WERI-Rb-1 (cell line): ENCODE measurements at regions not wholly inside any gene's neighbourhood (a gene's known extent, or its start where the extent isn't known, plus 50 kb on each side); places are given as distances from the start of the nearest gene placed in this dataset.

Experiments used
- DNase-seq: peaks from one replicate; pipeline ENCODE4 v3.0.0-alpha.2; 2020
- H3K27ac ChIP-seq: fragments of 250-450 bp; sonication (Bioruptor Pico); 2 replicates; pipeline ENCODE4 v1.5.1; 2020; ENCODE audit warnings: mild to moderate bottlenecking, moderate library complexity
- H3K27me3 ChIP-seq: fragments of 250-450 bp; sonication (Bioruptor Pico); 2 replicates; pipeline ENCODE4 v1.5.1; 2021; ENCODE audit warnings: mild to moderate bottlenecking, low read depth, moderate library complexity; ENCODE audit not compliant: insufficient read depth, severe bottlenecking
- H3K36me3 ChIP-seq: fragments of 250-450 bp; sonication (Bioruptor Pico); 2 replicates; pipeline ENCODE4 v1.5.1; 2020; ENCODE audit warnings: mild to moderate bottlenecking, moderate library complexity
- H3K4me3 ChIP-seq: 2 replicates; pipeline ENCODE4 v1.5.1; 2011; ENCODE audit warnings: low read depth, mild to moderate bottlenecking, control low read depth, low read length
- H3K9me3 ChIP-seq: fragments of 250-450 bp; sonication (Bioruptor Pico); 2 replicates; pipeline ENCODE4 v1.5.1; 2021; ENCODE audit warnings: mild to moderate bottlenecking, moderate library complexity; ENCODE audit not compliant: severe bottlenecking
- TF ChIP-seq, protein P1 (sequence below): IDR thresholded peaks from 2 replicates; pipeline ENCODE4 v1.5.1; 2011; ENCODE audit warnings: low read depth, mild to moderate bottlenecking, control low read depth, inconsistent platforms, low read length

DNA sequence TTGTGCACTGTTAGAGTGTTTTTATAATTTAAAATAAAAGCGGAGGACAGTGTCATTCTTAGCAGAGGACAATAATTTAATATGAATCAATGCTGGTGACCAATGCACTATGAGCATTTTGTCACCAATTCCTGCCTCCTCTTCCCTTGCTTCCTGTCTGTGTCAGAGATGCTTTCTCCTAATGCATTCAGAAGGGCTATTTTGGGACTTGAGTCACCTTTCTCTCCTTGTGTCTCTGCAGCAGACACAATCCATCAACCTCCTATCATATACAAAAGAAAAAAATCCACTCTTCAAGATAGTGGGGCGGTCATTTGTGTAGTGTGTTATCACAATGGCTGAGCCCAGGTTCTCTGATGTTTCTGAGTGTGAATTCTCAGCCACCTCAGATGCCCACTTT, 191.9 kb upstream of the VEPH1 start:
- Histone ChIP-seq H3K27ac (no peak overlapping the region), H3K27me3 (no peaks in the 10 kb centered on the region), H3K9me3 (no peaks in the 10 kb centered on the region), H3K4me3 (no peak overlapping the region), H3K36me3 (no peaks in the 10 kb centered on the region)
- DNase-seq: no peak
- TF ChIP-seq, protein P1, sequence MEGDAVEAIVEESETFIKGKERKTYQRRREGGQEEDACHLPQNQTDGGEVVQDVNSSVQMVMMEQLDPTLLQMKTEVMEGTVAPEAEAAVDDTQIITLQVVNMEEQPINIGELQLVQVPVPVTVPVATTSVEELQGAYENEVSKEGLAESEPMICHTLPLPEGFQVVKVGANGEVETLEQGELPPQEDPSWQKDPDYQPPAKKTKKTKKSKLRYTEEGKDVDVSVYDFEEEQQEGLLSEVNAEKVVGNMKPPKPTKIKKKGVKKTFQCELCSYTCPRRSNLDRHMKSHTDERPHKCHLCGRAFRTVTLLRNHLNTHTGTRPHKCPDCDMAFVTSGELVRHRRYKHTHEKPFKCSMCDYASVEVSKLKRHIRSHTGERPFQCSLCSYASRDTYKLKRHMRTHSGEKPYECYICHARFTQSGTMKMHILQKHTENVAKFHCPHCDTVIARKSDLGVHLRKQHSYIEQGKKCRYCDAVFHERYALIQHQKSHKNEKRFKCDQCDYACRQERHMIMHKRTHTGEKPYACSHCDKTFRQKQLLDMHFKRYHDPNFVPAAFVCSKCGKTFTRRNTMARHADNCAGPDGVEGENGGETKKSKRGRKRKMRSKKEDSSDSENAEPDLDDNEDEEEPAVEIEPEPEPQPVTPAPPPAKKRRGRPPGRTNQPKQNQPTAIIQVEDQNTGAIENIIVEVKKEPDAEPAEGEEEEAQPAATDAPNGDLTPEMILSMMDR: no peak

DNA sequence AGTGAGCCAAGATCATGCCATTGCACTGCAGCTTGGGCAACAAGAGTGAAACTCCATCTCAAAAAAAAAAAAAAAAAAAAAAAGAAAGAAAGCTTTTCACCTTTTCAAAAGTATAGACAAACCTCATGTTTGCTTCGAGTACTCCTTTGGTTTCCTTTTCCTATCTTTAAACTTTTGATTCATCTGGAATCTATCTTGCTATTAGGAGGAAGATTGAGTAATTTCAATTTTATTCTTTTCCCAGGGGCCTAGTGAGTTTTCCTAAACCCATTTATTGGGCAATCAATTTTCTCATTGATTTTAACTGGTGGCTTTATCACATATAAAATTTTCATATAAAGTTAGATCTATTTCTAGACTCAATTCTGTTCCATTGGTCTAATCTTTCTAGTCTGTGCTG, 190.5 kb upstream of the VEPH1 start:
- H3K4me3 ChIP-seq: no peak overlapping the region

DNA sequence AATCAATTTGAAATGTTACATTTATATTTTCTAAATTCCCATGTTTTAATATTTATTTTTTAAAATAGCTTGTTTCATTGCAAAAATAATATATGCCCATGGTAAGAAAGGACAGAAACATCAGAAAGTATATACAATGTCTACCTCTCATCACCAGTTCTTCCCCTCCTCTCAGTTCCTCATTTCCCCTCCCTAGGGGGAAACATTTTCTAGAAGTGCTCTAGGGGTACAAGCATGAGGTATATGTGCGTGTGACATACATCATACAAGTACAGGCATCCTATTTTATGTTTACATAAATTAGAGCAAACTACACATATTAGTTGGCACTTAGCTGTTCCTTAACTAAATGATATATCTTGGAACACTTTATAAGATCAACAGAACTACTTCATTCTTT, 189.3 kb upstream of the VEPH1 start:
- DNase-seq: no peak
- TF ChIP-seq, protein P1: no peak
- Histone ChIP-seq H3K9me3 (no peaks in the 10 kb centered on the region), H3K27ac (no peak overlapping the region), H3K27me3 (no peaks in the 10 kb centered on the region), H3K36me3 (no peaks in the 10 kb centered on the region), H3K4me3 (no peak overlapping the region)

More for the DNA sequence above, 190.5 kb upstream of the VEPH1 start:
- H3K27ac ChIP-seq: no peak overlapping the region
- no peak for DNase-seq
- H3K9me3 ChIP-seq: no peaks in the 10 kb centered on the region
- TF ChIP-seq, protein P1: no peak
- H3K27me3 ChIP-seq: no peaks in the 10 kb centered on the region
- H3K36me3 ChIP-seq: no peaks in the 10 kb centered on the region

DNA sequence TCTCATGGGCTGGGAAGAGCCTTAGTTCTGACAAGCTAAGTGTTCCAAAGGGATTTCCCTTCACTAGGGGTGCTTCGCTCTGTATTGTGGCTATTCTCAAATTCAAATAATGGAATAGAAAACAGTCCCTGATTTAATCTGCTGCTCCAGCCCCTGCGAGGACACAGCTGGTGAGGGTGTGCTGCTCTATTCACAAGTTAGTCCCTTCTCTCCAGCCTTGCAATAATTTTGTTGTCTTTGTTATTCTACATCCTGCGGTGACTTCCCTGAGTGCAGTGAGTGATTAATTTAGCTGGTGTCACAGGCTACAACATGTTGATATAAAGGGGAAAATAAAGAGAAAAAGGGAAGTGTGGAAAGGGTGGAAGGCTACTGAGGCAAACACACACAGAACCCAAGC, 180.5 kb upstream of the VEPH1 start:
- H3K9me3 ChIP-seq: peaks cover 3% of the 10 kb centered on the region
- TF ChIP-seq, protein P1: no peak
- DNase-seq: no peak
- no peaks in the 10 kb centered on the region for H3K27me3 ChIP-seq
- no peak overlapping the region for H3K4me3 ChIP-seq
- H3K36me3 ChIP-seq: no peaks in the 10 kb centered on the region
- no peak overlapping the region for H3K27ac ChIP-seq

DNA sequence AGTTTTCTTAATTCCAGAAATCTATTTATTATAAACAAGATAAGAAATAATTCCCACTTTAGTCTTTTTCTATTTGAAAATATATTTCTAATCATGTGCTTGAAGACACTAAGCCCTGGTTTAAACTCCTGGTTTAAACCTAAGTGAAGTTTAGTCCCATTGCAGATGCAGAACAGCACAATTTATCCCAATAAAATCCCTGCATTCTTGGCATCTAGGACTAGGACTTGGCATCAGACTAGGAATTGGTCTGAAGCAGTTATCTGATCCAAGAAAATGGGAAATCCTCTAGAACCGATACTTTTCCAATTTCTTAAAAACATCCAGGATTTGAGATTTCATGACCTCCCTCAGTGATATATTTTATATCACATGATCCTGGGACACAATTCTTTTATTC, 168.8 kb upstream of the VEPH1 start:
- DNase-seq: no peak
- TF ChIP-seq, protein P1: no peak
- no peak overlapping the region for H3K4me3 ChIP-seq
- no peak overlapping the region for H3K27ac ChIP-seq
- H3K9me3 ChIP-seq: no peaks in the 10 kb centered on the region
- no peaks in the 10 kb centered on the region for H3K27me3 ChIP-seq
- H3K36me3 ChIP-seq: no peaks in the 10 kb centered on the region

DNA sequence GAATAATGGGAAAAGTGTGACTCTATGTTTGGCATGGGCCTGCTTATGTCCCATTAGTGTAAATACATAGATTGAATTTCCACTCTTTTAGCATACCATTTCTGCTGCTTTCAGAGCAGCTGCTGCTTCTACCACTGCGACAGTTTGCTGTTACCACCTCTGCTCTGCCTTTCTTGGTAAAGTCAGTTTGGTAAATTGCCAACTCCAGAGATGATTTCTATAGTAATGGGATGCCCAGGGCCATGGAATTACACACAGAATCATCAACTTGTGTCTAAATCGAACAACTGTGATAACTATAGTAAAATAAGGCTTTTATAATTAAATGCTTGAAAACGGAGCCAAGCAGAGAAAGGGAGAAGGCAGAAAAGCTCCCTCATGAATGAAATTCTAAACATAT, 168.4 kb upstream of the VEPH1 start:
- H3K9me3 ChIP-seq: no peaks in the 10 kb centered on the region
- H3K27me3 ChIP-seq: no peaks in the 10 kb centered on the region
- no peak overlapping the region for H3K4me3 ChIP-seq
- no peaks in the 10 kb centered on the region for H3K36me3 ChIP-seq
- TF ChIP-seq, protein P1: no peak
- DNase-seq: no peak
- H3K27ac ChIP-seq: no peak overlapping the region
